ENCODE measurements at regions not wholly inside any gene's neighbourhood (a gene's known extent, or its start where the extent isn't known, plus 50 kb on each side); places are given as distances from the start of the nearest gene placed in this dataset.
"Not testable (repeated sequence)": the region's sequence is repeated elsewhere in the genome, so short reads cannot be mapped to it uniquely, and the experiment has no call there.

- not testable (repeated sequence) for TF ChIP-seq EZH2 (IDR thresholded peaks at IDR 0.05; ENCODE audit: borderline replicate concordance, insufficient read depth, low read depth, low read length, poor library complexity, severe bottlenecking); CTCF (IDR thresholded peaks at IDR 0.05)
Measured at GRCh38 chr14:44384601-44385293, 122.3 kb downstream of the FSCB start.

Measured in B cell (primary cell).